CD4-positive, alpha-beta T cell treated with Interleukin-6 at 100 ng/mL for 8 hours (primary cell): ENCODE measurements at regions not wholly inside any gene's neighbourhood (a gene's known extent, or its start where the extent isn't known, plus 50 kb on each side); places are given as distances from the start of the nearest gene placed in this dataset.

ENCODE experiments used
- DNase-seq: peaks from one replicate; pipeline ENCODE4 v3.0.0-alpha.2; 2020; ENCODE audit warnings: mixed read lengths, low spot score

DNA sequence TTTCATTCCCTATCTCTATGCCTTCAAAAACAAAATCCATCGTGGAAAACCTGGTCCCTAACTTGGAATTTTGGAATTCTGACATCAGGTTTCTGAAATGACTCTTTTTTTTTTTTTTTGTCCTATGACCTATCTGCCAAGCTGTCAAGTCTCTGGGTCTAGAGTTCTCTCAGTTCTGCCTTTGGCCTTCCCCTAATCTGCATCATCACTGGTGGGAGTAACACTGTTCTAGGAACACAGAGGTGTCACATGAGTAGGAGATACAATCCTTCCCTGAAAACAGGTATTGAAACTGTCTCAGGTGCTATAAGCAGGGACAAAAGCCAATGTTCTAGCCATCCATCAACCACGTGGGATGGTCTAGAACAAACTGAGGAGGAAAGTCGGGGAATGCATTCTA, 142.0 kb upstream of the ATP1B1 start:
- DNase-seq = no peak

GRCh38 chr1:168966217-168966616, 140.3 kb upstream of the ATP1B1 start:
- DNase-seq = no peak

GRCh38 chr1:168966636-168967035, 139.9 kb upstream of the ATP1B1 start:
- DNase-seq = no peak

DNA sequence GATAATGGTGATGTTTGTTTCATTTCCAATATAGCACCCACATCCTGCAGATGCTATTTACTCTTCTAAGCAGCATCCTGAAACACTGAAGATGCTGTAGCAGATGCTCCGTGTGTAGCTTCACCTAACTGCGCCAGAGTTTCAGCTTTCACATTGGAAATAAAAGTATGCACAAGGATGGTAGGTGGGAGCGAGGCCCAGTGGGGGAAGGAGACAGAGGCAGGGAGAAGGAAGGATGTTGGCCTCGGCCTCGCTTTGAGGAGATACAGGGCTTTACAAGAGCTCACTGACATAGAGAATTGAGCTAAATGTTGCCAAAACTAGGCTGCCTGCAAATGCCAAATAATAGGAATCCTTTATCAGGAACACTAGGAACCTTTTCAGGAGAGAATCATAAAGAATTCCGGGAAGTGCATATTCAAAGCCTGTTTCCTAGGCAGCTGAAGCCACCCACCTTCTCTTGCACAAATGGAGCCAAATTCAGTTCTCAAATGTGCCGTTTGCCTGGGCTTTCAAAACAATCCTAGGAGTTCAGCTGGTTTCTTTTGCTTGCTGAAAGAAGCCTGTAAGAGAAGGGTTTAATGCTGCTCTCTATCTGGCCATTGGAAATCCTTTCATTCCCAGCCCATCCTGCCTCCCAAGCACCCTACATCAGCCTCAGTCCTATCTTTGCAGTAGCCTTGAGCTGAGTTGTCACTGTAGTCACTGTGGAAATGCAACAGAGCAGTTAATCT, 135.4 kb upstream of the ATP1B1 start:
- DNase-seq = no peak

DNA sequence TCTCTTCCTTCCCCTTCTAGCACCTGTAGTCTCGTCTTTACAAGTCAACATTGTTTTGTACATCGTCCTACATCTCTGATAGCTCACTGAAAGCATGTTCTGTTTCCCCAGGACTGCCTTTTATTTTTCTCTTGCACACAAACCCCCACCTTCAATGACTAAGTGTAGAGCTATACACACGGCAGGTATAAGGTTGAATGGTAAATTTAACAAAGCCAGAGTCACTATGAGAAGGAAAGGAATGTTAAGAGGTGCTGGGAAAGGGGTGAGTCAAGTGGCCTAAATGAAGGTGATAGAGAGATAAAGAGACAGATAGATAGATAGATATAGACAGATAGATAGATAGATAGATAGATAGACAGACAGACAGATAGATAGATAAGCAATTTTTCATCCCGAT, 134.3 kb upstream of the ATP1B1 start:
- no peak for DNase-seq

GRCh38 chr1:168972887-168973286, 133.6 kb upstream of the ATP1B1 start:
- DNase-seq = no peak

- DNase-seq = no peak
Measured at GRCh38 chr1:168974117-168974516, 132.4 kb upstream of the ATP1B1 start.

GRCh38 chr1:168974611-168975010, 131.9 kb upstream of the ATP1B1 start:
- DNase-seq = no peak

GRCh38 chr1:168976267-168976666, 130.2 kb upstream of the ATP1B1 start:
- DNase-seq = no peak

GRCh38 chr1:168977618-168978017, 128.9 kb upstream of the ATP1B1 start:
- DNase-seq = no peak

- no peak for DNase-seq
Measured at GRCh38 chr1:168979276-168979675, 127.2 kb upstream of the ATP1B1 start.

DNA sequence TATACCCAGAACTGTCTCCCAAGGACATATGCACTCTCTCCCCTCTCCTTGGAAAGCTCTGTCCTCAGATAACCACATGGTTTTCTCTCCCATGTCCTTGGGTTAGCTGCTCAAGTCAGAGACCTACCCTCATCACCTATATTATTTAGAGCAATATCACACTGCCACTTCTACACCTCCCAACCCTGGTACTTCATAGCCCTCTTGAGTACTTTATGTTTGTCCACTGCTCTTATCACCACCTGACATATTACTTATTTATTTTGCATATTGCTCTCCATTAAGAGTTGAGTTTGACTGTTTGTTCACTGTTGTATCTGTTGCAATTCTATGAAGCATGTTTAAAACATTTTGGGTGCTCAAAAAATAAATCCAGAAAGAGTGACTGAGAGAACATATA, 126.3 kb upstream of the ATP1B1 start:
- no peak for DNase-seq

GRCh38 chr1:168980656-168981055, 125.8 kb upstream of the ATP1B1 start:
- no peak for DNase-seq

DNA sequence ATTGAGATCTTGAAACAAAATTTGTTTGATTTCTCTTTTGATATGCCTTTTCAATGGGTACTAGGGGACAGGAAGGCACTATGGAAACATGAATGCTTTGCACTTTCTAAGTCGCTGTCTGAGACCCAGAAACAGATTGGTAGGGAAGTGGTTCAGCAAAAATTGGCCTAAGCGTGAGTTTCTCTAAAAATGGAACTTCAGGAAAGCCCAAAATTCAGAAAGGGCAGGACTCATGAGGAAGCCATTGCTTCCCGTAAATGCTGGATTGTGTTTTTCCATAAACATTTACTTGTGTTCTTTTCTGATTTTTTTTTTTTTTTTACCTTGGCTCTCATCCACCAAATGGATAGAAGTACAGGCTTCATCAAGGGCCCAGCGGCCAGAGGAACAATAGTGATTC, 123.7 kb upstream of the ATP1B1 start:
- no peak for DNase-seq

DNA sequence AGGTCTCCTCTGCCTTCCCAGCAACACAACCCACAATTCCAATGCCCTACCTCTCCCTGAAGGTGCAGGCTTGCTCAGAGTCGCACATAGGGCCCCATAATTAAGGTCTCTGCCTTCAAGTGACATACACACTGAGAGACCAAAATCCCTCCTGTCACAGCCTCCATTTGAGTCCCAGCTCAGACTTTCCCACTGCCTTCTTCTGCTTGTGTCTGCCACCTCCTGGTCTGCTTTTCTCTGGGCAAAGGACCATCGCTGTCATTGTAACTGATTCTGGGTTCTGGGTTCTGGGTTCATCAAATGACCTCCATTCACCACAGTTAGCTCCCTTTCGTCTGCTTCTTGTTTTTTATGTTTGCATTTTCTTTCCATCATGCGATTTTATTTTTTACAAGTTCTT, 119.2 kb upstream of the ATP1B1 start:
- no peak for DNase-seq

GRCh38 chr1:168987923-168988322, 118.6 kb upstream of the ATP1B1 start:
- no peak for DNase-seq

DNA sequence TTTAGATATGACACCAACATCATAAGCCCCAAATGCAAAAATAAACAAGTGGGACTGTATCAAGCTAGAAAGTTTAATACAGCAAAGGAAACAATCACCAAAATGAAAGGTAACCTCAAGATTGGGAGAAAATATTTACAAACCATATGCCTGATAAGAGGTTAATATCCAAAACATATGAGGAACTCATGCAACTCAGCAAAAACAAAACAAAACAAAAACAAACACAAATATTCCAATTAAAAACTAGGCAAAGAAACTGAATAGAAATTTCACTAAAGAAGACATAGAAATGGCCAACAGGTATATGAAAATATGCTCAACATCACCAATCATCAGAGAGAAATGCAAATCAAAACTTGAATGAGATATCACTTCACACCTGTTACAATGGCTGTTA, 116.5 kb upstream of the ATP1B1 start:
- no peak for DNase-seq

DNA sequence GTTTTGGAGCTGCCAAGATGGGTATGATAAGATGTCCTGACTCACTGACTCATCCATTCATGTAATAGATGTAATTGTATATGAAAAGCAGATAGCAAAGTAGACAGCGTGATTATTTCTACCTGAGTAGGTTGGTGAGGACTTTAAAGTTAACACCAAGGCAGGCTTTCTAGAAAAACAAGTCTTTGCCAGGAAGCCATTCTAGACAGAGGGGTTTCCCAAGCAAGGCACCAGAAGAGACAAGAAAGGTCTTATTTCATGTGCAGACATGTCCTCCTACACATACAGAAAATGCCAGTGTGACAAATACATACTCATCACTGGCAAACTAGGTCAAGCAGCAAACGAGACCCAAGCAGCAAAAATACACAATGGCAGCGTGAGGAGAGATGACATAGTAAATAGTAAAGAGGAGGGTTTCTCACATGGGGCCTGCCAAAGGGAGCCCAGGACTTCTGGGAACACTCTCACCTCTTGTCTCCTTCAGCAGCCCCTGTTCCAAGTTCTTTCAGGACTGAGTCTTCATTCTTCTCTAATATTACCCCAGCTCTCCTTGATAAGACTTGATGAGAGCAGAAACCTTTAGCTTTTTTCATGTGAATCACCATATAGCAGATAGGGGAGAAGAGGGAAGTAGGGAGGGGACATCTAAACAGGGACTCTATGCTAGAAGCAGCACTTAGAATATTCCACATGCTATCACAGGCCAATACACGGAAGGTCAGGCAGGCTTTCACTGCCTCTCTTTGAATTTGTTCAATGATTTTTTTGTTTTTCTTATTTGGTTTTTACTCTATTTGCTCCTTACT, 114.6 kb upstream of the ATP1B1 start:
- DNase-seq = no peak

DNA sequence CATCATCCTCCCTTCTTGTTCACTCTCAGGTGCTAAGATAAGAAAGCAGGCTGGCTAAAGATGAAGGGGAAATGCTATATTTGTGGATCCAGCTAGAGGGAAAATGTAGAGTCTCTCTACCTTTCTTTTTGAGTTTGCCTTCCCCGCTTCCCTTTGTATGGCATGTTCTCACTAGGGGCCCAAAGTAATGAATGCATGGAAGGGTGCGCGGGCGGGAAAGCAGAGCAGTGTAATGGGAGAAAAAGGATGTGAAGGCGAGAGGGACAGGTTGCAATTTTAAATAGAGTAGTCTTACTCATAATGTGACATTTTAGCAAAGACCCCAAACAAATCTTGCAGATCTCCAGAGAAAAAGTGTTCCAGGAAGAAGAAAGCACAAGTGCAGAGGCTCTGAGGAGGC, 105.1 kb upstream of the ATP1B1 start:
- no peak for DNase-seq

GRCh38 chr1:169003864-169004516, 102.5 kb upstream of the ATP1B1 start:
- no peak for DNase-seq

DNA sequence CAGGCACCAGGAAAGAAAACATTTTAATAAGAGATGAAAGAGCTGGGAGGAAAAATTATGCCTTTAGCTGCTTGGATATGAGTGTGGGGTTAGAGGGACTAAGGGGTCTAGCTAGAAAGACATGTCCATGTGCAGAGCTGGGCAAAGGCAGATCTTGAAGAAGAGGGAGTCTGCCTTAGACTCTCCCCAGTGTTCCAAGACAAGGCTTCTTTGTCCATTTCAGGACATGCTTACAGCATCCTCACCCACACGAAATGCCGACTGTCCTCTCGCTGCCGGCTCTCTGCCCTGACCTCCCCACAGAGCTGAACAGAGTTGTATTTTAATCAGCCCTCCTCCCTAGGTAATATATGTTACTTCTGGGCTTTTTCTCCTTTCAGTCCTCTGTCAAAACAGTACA, 100.7 kb upstream of the ATP1B1 start:
- DNase-seq = no peak

DNA sequence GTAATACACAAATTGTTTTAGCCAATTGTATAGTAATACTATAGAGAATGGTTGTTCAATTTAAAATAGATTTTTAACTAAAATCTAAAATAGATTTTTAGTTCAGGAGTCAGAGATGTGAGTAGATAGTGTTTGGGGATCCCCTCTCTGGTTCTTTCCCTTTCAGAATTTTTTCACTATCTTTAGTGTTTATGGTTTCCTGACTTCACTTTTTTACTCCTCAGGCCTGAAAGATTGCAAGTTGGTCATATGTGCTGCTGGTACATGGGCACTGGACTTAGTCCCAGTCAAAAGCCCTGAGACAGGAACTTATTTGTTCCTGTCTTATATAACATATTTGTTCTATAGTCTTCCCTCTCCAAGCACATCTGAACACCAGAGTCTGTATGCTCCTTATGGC, 96.8 kb upstream of the ATP1B1 start:
- no peak for DNase-seq

GRCh38 chr1:169012416-169012815, 94.1 kb upstream of the ATP1B1 start:
- DNase-seq = no peak
